Caco-2 (cell line): ENCODE measurements at regions not wholly inside any gene's neighbourhood (a gene's known extent, or its start where the extent isn't known, plus 50 kb on each side); places are given as distances from the start of the nearest gene placed in this dataset.

ENCODE experiments used
- BruUV-seq: library from RNA; stranded (reverse); fragments of 400-500 nt; replicated peaks from 2 replicates; lab custom pipeline; 2021; lab: Mats Ljungman, UMichigan
- CTCF ChIA-PET: fragments of 300-600 bp; sonication (Branson Sonifier 250); formaldehyde crosslinking; loops from one replicate; lab custom pipeline; 2022; ENCODE audit warnings: antibody characterized with exemption; lab: Charles Lee
- POLR2A ChIA-PET: fragments of 300-600 bp; sonication (Branson Sonifier 250); formaldehyde crosslinking; loops from one replicate; lab custom pipeline; 2022; ENCODE audit warnings: antibody characterized with exemption; lab: Charles Lee
- DNase-seq, 2 experiments: peaks; one replicate each; pipeline versions ENCODE4 v3.0.0 to v3.0.0-alpha.2; 2020 to 2022
- H3K27me3 ChIP-seq: replicated peaks from 2 replicates; pipeline ENCODE4 v1.6.0; 2011; ENCODE audit warnings: low read length; ENCODE audit not compliant: control insufficient read depth, insufficient read depth
- H3K36me3 ChIP-seq: 2 replicates; pipeline ENCODE4 v1.5.1; 2011; ENCODE audit warnings: low read length; ENCODE audit not compliant: control insufficient read depth, insufficient read depth
- H3K4me1 ChIP-seq: fragments of 250-450 bp; sonication (Bioruptor Pico); 2 replicates; pipeline ENCODE4 v1.5.1; 2020; ENCODE audit warnings: mild to moderate bottlenecking
- H3K4me3 ChIP-seq: 2 replicates; pipeline ENCODE4 v1.5.1; 2011; ENCODE audit warnings: low read depth, mild to moderate bottlenecking, control low read depth, low read length
- H3K9me3 ChIP-seq: fragments of 250-450 bp; sonication (Bioruptor Pico); 2 replicates; pipeline ENCODE4 v1.5.1; 2020; ENCODE audit warnings: mild to moderate bottlenecking, moderate library complexity
- H3K27ac Mint-ChIP-seq: one replicate; pipeline ENCODE4 v1.8.0; 2022; ENCODE audit warnings: mixed read lengths; ENCODE audit not compliant: unreplicated experiment
- H3K27me3 Mint-ChIP-seq: one replicate; pipeline ENCODE4 v1.8.0; 2022; ENCODE audit warnings: mixed read lengths; ENCODE audit not compliant: insufficient read depth, unreplicated experiment
- H3K36me3 Mint-ChIP-seq: one replicate; pipeline ENCODE4 v1.8.0; 2022; ENCODE audit warnings: mild to moderate bottlenecking, mixed read lengths; ENCODE audit not compliant: insufficient read depth, unreplicated experiment
- H3K4me1 Mint-ChIP-seq: one replicate; pipeline ENCODE4 v1.8.0; 2022; ENCODE audit warnings: low read depth, mixed read lengths; ENCODE audit not compliant: unreplicated experiment
- H3K4me3 Mint-ChIP-seq: one replicate; pipeline ENCODE4 v1.8.0; 2022; ENCODE audit warnings: mild to moderate bottlenecking, moderate library complexity, mixed read lengths; ENCODE audit not compliant: unreplicated experiment
- H3K9me3 Mint-ChIP-seq: one replicate; pipeline ENCODE4 v1.8.0; 2022; ENCODE audit warnings: mixed read lengths; ENCODE audit not compliant: unreplicated experiment
- CTCF ChIP-seq, 2 experiments: fragments of 200-600 bp in 1 of 2; IDR thresholded peaks; 1 replicate in 1 of 2; 2 replicates in 1 of 2; pipeline versions ENCODE4 v1.5.1 to v1.8.0; 2011 to 2022; ENCODE audit warnings: antibody characterized with exemption in 1 of 2, control low read depth in 1 of 2, inconsistent platforms in 1 of 2, low read depth in 1 of 2, low read length in 1 of 2, mild to moderate bottlenecking in 1 of 2, moderate library complexity in 1 of 2; ENCODE audit not compliant: insufficient read depth in 1 of 2, severe bottlenecking in 1 of 2, unreplicated experiment in 1 of 2
- intact Hi-C: fragments of 100-400 bp; cut with micrococcal nuclease; formaldehyde crosslinking; loops from one replicate; pipeline ENCODE4 v1.10.0; 2022; ENCODE audit not compliant: unreplicated experiment

- H3K4me1 ChIP-seq, result no peaks in the 10 kb centered on the region
- no peak for DNase-seq
- ChIA-PET POLR2A (no interaction called here), CTCF (no interaction called here)
- Mint-ChIP-seq H3K9me3 (peaks cover 10% of the 10 kb centered on the region), H3K27me3 (peaks cover 6% of the 10 kb centered on the region), H3K36me3 (no peaks in the 10 kb centered on the region), H3K27ac (no peak overlapping the region), H3K4me3 (no peak overlapping the region), H3K4me1 (no peaks in the 10 kb centered on the region)
- intact Hi-C loops, result no loop called here
- BruUV-seq, result no TSS peak
- H3K36me3 ChIP-seq, result no peaks in the 10 kb centered on the region
- no peaks in the 10 kb centered on the region for H3K9me3 ChIP-seq
- no peak overlapping the region for H3K4me3 ChIP-seq
- H3K27me3 ChIP-seq, result no peaks in the 10 kb centered on the region
- TF ChIP-seq CTCF (IDR thresholded peaks at IDR 0.05; ENCODE audit: insufficient read depth in 1 of 2, low read depth in 1 of 2, low read length in 1 of 2, severe bottlenecking in 1 of 2, unreplicated experiment in 1 of 2), result no peak
Observed at GRCh38 chr6:19320111-19320581, 517.0 kb upstream of the ID4 start.

- BruUV-seq, result no TSS peak
- Histone ChIP-seq H3K4me3 (no peak overlapping the region), H3K4me1 (no peaks in the 10 kb centered on the region), H3K27me3 (no peaks in the 10 kb centered on the region), H3K9me3 (no peaks in the 10 kb centered on the region), H3K36me3 (no peaks in the 10 kb centered on the region)
- Mint-ChIP-seq H3K27me3 (peaks cover 10% of the 10 kb centered on the region), H3K9me3 (peaks cover 10% of the 10 kb centered on the region), H3K36me3 (no peaks in the 10 kb centered on the region), H3K27ac (no peak overlapping the region), H3K4me3 (no peak overlapping the region), H3K4me1 (no peaks in the 10 kb centered on the region)
- intact Hi-C loops, result no loop called here
- TF ChIP-seq CTCF (IDR thresholded peaks at IDR 0.05; ENCODE audit: insufficient read depth in 1 of 2, low read depth in 1 of 2, low read length in 1 of 2, severe bottlenecking in 1 of 2, unreplicated experiment in 1 of 2), result no peak
- no peak for DNase-seq
- ChIA-PET POLR2A (no interaction called here), CTCF (no interaction called here)
Observed at GRCh38 chr6:19322691-19323485, 514.3 kb upstream of the ID4 start.

- Mint-ChIP-seq H3K9me3 (peaks cover 2% of the 10 kb centered on the region), H3K4me3 (no peak overlapping the region), H3K27ac (no peak overlapping the region), H3K27me3 (peaks cover 4% of the 10 kb centered on the region), H3K4me1 (no peaks in the 10 kb centered on the region), H3K36me3 (no peaks in the 10 kb centered on the region)
- no peaks in the 10 kb centered on the region for H3K27me3 ChIP-seq
- no peak overlapping the region for H3K4me3 ChIP-seq
- ChIA-PET CTCF (no interaction called here), POLR2A (no interaction called here)
- no peak for DNase-seq
- no peak for TF ChIP-seq CTCF (IDR thresholded peaks at IDR 0.05; ENCODE audit: insufficient read depth in 1 of 2, low read depth in 1 of 2, low read length in 1 of 2, severe bottlenecking in 1 of 2, unreplicated experiment in 1 of 2)
- no peaks in the 10 kb centered on the region for H3K9me3 ChIP-seq
- no peaks in the 10 kb centered on the region for H3K4me1 ChIP-seq
- BruUV-seq, result no TSS peak
- no peaks in the 10 kb centered on the region for H3K36me3 ChIP-seq
- intact Hi-C loops, result no loop called here
Observed at GRCh38 chr6:19324376-19324775, 512.8 kb upstream of the ID4 start.
